Peyer's patch (tissue), 4 donors: ENCODE measurements at regions not wholly inside any gene's neighbourhood (a gene's known extent, or its start where the extent isn't known, plus 50 kb on each side); places are given as distances from the start of the nearest gene placed in this dataset.

Source experiments
- CTCF ChIP-seq, 6 experiments: fragments of 450-650 bp in 4 of 6; fragments of 200-600 bp in 2 of 6; sonication (generic) in 1 of 6; IDR thresholded peaks; one replicate each; pipeline ENCODE4 v1.5.1; 2017 to 2019; ENCODE audit warnings: antibody characterized with exemption in 6 of 6, mild to moderate bottlenecking in 3 of 6, moderate library complexity in 1 of 6
- POLR2A ChIP-seq, 2 donors: fragments of 450-650 bp; IDR thresholded peaks; one replicate each; pipeline ENCODE4 v1.5.1; 2017; ENCODE audit warnings: antibody characterized with exemption in 2 of 2, mild to moderate bottlenecking in 2 of 2, moderate library complexity in 2 of 2

- TF ChIP-seq CTCF (IDR thresholded peaks at IDR 0.05) = no peak
- TF ChIP-seq POLR2A (IDR thresholded peaks at IDR 0.05) = no peak
Observed at GRCh38 chr4:145287351-145287750, 107.0 kb upstream of the OTUD4 start.
